ENCODE measurements at regions not wholly inside any gene's neighbourhood (a gene's known extent, or its start where the extent isn't known, plus 50 kb on each side); places are given as distances from the start of the nearest gene placed in this dataset.

GRCh38 chr2:16588565-16588964 lies 77.1 kb downstream of the CYRIA start:
- TF ChIP-seq CTCF (IDR thresholded peaks at IDR 0.05) = no peak
- no peak for TF ChIP-seq POLR2A (IDR thresholded peaks at IDR 0.05)
